Stomach smooth muscle (tissue), 2 donors: ENCODE measurements at regions not wholly inside any gene's neighbourhood (a gene's known extent, or its start where the extent isn't known, plus 50 kb on each side); places are given as distances from the start of the nearest gene placed in this dataset.
"Not testable (repeated sequence)": the region's sequence is repeated elsewhere in the genome, so short reads cannot be mapped to it uniquely, and the experiment has no call there.

Experiments
- H3K27ac ChIP-seq: one replicate; pipeline ENCODE4 v1.7.0; 2013; ENCODE audit warnings: mild to moderate bottlenecking, low read length, inconsistent platforms
- H3K27me3 ChIP-seq, 2 donors: one replicate each; pipeline ENCODE4 v1.7.0; 2013; ENCODE audit warnings: low read length in 2 of 2; ENCODE audit not compliant: insufficient read depth in 2 of 2, control insufficient read depth in 1 of 2
- H3K36me3 ChIP-seq, 2 donors: one replicate each; pipeline ENCODE4 v1.7.0; 2013; ENCODE audit warnings: low read length in 2 of 2; ENCODE audit not compliant: control insufficient read depth in 2 of 2, insufficient read depth in 2 of 2
- H3K4me1 ChIP-seq: one replicate; pipeline ENCODE4 v1.7.0; 2013; ENCODE audit warnings: low read length; ENCODE audit not compliant: control insufficient read depth, insufficient read depth
- H3K4me3 ChIP-seq, 2 donors: one replicate each; pipeline ENCODE4 v1.7.0; 2013; ENCODE audit warnings: low read length in 2 of 2
- H3K9ac ChIP-seq, 2 donors: one replicate each; pipeline ENCODE4 v1.7.0; 2013; ENCODE audit warnings: low read length in 2 of 2, mild to moderate bottlenecking in 1 of 2
- H3K9me3 ChIP-seq, 2 donors: one replicate each; pipeline ENCODE4 v1.7.0; 2013; ENCODE audit warnings: low read length in 2 of 2; ENCODE audit not compliant: control insufficient read depth in 2 of 2
- donor health status: healthy.
- donor health status: Pancreatic carcinoma.

DNA sequence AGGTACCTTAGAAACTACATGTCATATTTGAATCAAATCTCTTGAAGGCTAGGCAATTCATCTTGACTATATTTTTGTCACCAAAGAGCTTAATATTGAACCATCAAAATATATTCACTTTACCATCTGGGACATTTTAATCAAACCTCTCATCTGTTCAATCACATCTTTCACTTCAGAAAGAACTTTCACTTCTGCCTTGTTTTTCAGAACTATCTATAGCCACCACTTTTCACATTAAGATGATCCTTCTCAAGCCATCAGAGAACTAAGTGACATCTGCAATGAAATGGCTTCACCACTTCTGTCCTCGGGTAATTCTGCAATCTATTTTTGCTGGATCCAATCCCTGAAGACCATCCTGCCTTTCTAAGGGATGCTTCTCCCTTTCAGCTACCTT is 57.8 kb downstream of the OR2B2 start:
- no peaks in the 10 kb centered on the region for H3K4me1 ChIP-seq

DNA sequence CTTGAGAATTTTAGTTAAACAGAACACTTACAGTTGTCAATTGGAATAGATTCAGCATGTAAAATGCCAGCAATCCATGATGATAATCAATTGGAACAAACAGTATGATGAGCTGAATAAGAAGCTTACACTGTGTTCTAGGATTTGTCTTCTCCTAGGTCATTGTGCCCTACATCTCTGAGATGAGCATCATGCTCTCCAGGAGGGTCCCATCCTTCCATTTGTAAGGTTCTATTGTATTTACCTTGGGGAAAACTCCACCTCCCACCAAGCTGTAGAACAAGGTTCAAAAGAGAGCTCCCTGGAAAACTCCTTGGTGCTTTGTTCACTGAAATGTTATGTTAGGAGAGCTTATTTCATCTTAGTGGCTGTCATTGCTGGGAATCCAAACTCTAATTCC is 60.8 kb downstream of the OR2B2 start:
- Histone ChIP-seq H3K4me1 (no peaks in the 10 kb centered on the region), H3K27me3 (no peaks in the 10 kb centered on the region), H3K9me3 (no peaks in the 10 kb centered on the region), H3K4me3 (no peak overlapping the region), H3K36me3 (no peaks in the 10 kb centered on the region), H3K9ac (no peak overlapping the region), H3K27ac (no peak overlapping the region)

More for the DNA sequence above, 57.8 kb downstream of the OR2B2 start:
- Histone ChIP-seq H3K9me3 (no peaks in the 10 kb centered on the region), H3K4me3 (no peak overlapping the region), H3K27me3 (no peaks in the 10 kb centered on the region), H3K9ac (no peak overlapping the region), H3K27ac (no peak overlapping the region), H3K36me3 (no peaks in the 10 kb centered on the region)

DNA sequence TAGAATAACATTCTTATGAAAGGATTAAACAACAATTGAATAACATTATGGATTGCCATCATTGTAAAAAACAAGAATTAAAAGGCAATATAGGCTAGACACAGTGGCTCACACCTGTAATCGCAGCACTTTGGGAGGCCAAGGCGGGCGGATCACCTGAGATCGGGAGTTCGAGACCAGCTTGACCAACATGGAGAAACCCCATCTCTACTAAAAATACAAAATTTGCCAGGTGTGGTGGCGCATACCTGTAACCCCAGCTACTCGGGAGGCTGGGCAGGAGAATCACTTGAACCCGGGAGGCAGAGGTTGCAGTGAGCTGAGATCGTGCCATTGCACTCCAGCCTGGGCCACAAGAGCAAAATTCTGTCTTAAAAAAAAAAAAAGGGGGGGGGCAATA is 63.2 kb downstream of the OR2B2 start:
- not testable (repeated sequence) for H3K9me3 ChIP-seq, H3K4me1 ChIP-seq, H3K27ac ChIP-seq, H3K4me3 ChIP-seq, H3K36me3 ChIP-seq, H3K9ac ChIP-seq, H3K27me3 ChIP-seq

DNA sequence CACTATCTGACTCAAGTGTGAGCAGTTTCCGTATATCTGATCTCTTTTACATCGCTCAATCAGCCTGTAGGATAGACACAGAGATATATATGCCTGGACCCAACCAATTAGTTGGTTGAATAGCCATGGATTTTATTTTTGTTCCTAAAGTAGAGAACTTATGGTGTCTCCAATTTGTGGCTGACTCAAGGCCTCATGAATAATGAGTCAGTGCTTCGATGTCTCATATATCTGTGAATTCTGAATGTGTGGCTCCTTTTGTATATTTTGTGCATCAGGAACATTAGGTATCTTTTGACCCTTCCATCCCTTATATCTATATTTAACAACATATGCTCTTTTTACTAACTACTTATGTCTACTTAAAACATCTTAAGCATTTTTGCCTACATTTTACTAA is 64.5 kb downstream of the OR2B2 start:
- H3K9me3 ChIP-seq, result no peaks in the 10 kb centered on the region
- H3K27ac ChIP-seq, result no peak overlapping the region
- H3K9ac ChIP-seq, result no peak overlapping the region
- no peaks in the 10 kb centered on the region for H3K4me1 ChIP-seq
- no peaks in the 10 kb centered on the region for H3K27me3 ChIP-seq
- H3K36me3 ChIP-seq, result no peaks in the 10 kb centered on the region
- H3K4me3 ChIP-seq, result no peak overlapping the region

DNA sequence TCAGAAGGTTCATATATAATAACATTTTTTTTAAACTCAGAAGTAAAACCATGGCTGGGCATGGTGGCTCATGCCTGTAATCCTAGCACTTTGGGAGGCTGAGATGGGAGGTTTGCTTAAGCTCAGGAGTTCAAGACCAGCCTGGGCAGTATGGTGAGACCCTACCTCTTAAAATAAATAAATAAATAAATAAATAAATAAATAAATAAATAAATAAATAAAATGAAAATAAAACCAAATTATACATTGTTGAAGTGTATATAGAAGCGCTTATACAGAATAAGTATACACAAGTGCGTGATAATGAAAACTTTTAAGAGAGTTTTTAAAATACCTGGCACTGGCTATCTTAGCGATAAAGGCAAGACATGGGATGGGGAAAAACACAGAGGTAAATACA is 71.6 kb downstream of the OR2B2 start:
- Histone ChIP-seq H3K27ac (no peak overlapping the region), H3K36me3 (no peaks in the 10 kb centered on the region), H3K4me1 (peaks cover 5% of the 10 kb centered on the region), H3K4me3 (no peak overlapping the region), H3K9me3 (no peaks in the 10 kb centered on the region), H3K9ac (no peak overlapping the region), H3K27me3 (peaks cover 0 to 3% of the 10 kb centered on the region in 2 donors)

DNA sequence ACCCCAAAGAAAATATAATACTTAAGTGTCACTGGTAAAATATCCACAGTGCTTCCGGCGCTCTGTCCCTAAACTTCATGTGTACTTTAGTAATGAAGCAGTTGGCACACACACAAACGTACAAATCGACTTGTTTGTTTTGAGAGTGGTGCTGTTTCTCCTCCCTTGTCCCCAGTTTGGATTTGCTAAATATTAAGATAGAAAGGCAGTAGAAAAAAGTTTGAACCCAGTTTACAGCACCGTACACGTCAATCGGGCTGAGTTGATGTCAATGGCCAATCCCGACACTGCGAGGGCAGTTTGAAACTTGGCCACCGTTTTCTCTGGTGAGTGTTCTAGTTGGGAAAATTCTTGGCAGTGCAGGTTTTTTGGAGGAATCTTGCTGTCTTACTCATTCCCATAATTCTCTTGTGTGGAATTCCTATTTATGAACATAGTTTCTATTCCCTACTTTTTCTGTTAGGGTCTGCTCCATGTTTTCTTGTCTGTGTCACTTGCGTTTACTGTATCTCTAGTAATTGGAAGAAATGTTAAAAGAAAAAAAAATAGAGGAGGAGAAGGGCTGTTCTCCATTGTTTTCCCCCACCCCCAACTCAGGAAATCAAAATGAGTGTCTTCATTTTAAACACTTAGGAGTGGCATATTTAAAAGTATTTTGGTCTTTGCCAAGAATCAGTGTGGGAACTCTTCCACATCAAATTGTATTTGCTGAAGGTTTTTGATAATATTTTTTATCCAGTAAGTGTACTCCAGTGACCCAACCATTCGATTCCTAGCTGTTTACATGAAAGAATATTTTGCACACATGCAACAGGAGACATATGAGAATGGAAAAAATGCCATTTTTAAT is 72.3 kb downstream of the OR2B2 start:
- Histone ChIP-seq H3K27me3 (peaks cover 0 to 3% of the 10 kb centered on the region in 2 donors), H3K4me1 (peaks cover 5% of the 10 kb centered on the region), H3K9me3 (no peaks in the 10 kb centered on the region), H3K36me3 (no peaks in the 10 kb centered on the region), H3K4me3 (peak overlapping the region; percentile 65 to 89), H3K27ac (no peak overlapping the region), H3K9ac (peak overlapping the region; percentile 30 to 74)

DNA sequence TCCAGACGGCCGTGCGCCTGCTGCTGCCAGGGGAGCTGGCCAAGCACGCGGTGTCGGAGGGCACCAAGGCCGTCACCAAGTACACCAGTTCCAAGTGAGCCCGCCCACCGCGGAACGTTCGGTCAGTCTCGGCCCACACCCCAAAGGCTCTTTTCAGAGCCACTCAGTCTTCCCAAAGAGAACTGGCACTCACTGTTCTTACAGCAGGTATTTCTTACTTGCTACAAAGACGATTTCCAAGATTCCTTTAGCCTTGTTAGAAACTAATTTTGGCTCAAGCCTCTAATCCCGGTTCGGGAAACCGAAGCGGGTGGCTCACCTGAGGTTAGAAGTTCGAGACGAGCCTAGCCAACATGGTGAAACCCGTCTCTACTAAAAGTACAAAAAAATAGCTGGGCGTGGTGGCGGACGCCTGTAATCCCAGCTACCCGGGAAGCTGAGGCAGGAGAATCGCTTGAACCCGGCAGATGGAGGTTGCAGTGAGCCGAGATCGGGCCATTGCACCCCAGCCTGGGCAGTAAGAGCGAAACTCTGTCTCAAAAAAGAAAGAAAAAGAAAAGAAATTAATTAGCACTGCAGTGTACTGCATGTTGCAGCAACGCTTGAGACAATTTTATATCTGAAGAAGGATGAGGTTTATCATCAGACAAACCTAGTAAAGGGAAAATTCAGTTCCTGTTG is 73.1 kb downstream of the OR2B2 start:
- Histone ChIP-seq H3K4me3 (peak overlapping the region; percentile 65 to 89), H3K9me3 (no peaks in the 10 kb centered on the region), H3K4me1 (peaks cover 5% of the 10 kb centered on the region), H3K27me3 (peaks cover 0 to 3% of the 10 kb centered on the region in 2 donors), H3K9ac (peak overlapping the region; percentile 65 to 74), H3K27ac (peak overlapping the region; percentile 95), H3K36me3 (no peaks in the 10 kb centered on the region)

DNA sequence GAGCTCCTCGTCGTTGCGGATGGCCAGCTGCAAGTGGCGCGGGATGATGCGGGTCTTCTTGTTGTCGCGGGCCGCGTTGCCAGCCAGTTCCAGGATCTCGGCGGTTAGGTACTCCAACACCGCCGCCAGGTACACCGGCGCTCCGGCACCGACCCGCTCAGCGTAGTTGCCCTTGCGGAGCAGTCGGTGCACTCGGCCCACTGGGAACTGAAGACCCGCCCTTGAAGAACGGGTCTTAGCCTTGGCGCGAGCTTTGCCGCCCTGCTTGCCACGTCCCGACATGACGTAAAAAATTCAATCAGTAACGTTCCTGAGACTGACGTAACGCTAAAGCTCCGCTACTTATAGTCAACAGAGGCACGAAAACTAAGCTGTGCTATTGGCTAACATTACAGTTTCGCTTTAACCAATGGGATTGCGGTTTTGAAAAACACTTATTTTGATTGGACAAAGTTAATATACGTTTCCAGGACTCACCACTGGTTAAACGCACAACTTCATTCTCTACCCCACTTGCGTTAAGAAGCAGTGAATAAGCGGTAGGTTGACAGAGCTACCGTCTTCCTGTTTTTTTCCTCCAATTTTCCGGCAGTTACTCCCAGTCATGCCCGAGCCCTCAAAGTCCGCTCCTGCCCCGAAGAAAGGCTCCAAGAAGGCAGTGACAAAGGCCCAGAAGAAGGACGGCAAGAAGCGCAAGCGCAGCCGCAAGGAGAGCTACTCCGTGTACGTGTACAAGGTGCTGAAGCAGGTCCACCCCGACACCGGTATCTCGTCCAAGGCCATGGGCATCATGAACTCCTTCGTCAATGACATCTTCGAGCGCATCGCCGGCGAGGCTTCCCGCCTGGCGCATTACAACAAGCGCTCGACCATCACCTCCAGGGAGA is 73.9 kb downstream of the OR2B2 start:
- H3K4me1 ChIP-seq, result peaks cover 5% of the 10 kb centered on the region
- peaks cover 0 to 3% of the 10 kb centered on the region in 2 donors for H3K27me3 ChIP-seq
- H3K4me3 ChIP-seq, result peak overlapping the region; percentile 65 to 89
- H3K9me3 ChIP-seq, result no peaks in the 10 kb centered on the region
- H3K36me3 ChIP-seq, result no peaks in the 10 kb centered on the region
- peak overlapping the region; percentile 95 for H3K27ac ChIP-seq
- peak overlapping the region; percentile 74 to 82 for H3K9ac ChIP-seq

DNA sequence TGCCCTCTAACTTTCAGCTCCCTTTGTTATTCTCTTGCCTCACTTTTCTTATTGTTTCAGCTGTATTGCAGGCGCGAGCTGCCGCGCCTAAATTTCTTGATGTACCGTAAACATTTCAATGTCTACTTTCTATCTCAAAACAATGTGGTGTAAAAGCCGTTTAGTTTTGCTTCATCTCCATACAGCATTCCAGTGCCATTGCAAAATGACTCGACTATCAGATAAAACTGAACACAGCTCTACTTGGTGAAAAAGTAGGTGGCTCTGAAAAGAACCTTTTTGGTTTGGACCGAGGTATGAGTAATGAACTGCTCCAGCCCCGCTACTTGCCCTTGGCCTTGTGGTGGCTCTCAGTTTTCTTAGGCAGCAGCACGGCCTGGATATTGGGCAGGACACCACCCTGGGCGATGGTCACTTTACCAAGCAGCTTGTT is 74.6 kb downstream of the OR2B2 start:
- peak overlapping the region; percentile 65 to 89 for H3K4me3 ChIP-seq
- H3K27ac ChIP-seq, result peak overlapping the region; percentile 95
- peak overlapping the region; percentile 74 to 82 for H3K9ac ChIP-seq
- peaks cover 5% of the 10 kb centered on the region for H3K4me1 ChIP-seq
- peaks cover 0 to 3% of the 10 kb centered on the region in 2 donors for H3K27me3 ChIP-seq
- no peaks in the 10 kb centered on the region for H3K36me3 ChIP-seq
- H3K9me3 ChIP-seq, result no peaks in the 10 kb centered on the region

DNA sequence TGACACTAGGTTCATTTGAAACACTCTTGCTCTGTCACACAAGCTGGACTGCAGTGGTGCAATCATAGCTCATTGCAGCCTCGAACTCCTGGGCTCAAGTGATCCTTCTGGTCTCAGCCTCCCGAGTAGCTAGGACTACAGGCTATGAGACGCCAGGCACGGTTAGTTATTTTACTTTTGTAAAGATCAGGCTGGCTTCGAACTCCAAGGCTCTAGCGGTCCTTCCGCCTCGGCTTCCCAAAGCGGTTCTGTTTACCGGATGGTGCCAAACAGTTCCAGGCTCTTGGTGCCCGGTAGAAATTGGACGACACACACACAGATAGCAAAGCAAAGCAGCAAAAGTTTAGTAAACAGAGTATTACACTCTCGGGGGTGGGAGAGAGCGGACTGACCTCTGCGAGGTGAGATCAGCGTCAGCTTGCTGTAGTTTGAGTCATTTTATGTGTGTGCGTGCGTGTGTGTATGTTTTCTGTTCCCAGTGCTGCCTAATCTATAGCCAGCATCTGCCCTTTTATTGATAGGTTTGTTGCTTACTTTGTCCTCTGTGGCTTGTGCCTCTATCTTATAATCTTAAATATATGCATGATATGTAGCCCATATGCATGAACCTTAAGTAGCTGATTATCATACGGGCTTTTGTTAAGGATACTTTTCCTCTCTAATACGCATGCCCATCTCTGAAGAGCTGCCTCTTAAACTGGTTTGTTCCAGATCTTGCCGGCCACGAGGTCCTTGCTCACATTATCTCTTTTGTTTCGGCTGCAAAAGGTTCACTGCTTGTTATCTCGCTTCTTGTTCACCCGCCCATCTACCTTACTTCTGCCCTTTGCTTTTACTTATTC is 75.2 kb downstream of the OR2B2 start:
- H3K27ac ChIP-seq, result peak overlapping the region; percentile 95
- H3K36me3 ChIP-seq, result no peaks in the 10 kb centered on the region
- no peaks in the 10 kb centered on the region for H3K9me3 ChIP-seq
- H3K4me3 ChIP-seq, result peak overlapping the region; percentile 65 to 89
- peaks cover 5% of the 10 kb centered on the region for H3K4me1 ChIP-seq
- H3K9ac ChIP-seq, result peak overlapping the region; percentile 74 to 82
- peaks cover 0 to 3% of the 10 kb centered on the region in 2 donors for H3K27me3 ChIP-seq
